ENCODE measurements at regions not wholly inside any gene's neighbourhood (a gene's known extent, or its start where the extent isn't known, plus 50 kb on each side); places are given as distances from the start of the nearest gene placed in this dataset.

DNA sequence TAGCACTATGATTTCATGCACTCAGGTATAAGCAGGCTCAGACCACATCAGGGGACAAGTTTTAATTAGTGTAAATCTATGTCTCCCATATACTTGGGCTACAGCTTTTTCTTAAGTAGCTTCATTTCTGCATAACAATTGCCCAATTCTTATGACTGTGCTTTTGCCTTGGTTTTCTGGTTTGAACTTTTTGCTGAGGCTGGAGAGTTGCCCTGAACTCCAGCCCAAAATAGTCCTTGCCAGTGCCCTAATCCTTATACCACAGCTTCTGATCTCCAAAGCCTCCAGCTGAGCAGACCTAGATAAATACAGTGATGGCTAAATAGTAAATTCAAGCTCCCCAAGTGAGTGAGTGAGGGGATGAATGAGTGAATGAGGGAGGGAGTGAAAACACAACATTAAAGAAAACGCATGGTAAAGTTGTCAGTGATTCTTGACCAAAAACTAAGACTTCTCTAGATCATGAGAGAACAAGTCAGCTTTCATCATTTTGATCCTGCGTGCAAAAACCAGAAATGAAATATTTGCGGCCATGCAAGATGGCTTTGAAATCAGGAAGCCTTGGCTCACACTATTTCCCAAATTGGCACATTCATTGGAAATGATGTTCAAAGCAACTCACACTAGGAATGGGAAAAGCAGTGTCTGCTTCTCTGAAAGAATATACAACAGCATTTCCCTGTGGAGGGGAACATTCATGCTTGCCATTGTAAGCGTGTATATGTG is 437.1 kb upstream of the CTSO start:
- TF ChIP-seq EP300 (IDR thresholded peaks at IDR 0.05; ENCODE audit: borderline replicate concordance), result no peak
- TF ChIP-seq TEAD4 (IDR thresholded peaks at IDR 0.05), result no peak
- TF ChIP-seq NFIC (IDR thresholded peaks at IDR 0.05), result no peak
- TF ChIP-seq, protein P1, sequence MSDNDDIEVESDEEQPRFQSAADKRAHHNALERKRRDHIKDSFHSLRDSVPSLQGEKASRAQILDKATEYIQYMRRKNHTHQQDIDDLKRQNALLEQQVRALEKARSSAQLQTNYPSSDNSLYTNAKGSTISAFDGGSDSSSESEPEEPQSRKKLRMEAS (IDR thresholded peaks at IDR 0.05), result no peak
- TF ChIP-seq, protein P2, sequence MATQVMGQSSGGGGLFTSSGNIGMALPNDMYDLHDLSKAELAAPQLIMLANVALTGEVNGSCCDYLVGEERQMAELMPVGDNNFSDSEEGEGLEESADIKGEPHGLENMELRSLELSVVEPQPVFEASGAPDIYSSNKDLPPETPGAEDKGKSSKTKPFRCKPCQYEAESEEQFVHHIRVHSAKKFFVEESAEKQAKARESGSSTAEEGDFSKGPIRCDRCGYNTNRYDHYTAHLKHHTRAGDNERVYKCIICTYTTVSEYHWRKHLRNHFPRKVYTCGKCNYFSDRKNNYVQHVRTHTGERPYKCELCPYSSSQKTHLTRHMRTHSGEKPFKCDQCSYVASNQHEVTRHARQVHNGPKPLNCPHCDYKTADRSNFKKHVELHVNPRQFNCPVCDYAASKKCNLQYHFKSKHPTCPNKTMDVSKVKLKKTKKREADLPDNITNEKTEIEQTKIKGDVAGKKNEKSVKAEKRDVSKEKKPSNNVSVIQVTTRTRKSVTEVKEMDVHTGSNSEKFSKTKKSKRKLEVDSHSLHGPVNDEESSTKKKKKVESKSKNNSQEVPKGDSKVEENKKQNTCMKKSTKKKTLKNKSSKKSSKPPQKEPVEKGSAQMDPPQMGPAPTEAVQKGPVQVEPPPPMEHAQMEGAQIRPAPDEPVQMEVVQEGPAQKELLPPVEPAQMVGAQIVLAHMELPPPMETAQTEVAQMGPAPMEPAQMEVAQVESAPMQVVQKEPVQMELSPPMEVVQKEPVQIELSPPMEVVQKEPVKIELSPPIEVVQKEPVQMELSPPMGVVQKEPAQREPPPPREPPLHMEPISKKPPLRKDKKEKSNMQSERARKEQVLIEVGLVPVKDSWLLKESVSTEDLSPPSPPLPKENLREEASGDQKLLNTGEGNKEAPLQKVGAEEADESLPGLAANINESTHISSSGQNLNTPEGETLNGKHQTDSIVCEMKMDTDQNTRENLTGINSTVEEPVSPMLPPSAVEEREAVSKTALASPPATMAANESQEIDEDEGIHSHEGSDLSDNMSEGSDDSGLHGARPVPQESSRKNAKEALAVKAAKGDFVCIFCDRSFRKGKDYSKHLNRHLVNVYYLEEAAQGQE (IDR thresholded peaks at IDR 0.05; ENCODE audit: low read depth), result no peak
- TF ChIP-seq EGR1 (IDR thresholded peaks at IDR 0.05), result no peak
- TF ChIP-seq RAD21 (IDR thresholded peaks at IDR 0.05; ENCODE audit: low read depth), result no peak
- TF ChIP-seq, protein P3, sequence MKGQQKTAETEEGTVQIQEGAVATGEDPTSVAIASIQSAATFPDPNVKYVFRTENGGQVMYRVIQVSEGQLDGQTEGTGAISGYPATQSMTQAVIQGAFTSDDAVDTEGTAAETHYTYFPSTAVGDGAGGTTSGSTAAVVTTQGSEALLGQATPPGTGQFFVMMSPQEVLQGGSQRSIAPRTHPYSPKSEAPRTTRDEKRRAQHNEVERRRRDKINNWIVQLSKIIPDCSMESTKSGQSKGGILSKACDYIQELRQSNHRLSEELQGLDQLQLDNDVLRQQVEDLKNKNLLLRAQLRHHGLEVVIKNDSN (IDR thresholded peaks at IDR 0.05), result no peak
- no peak for TF ChIP-seq TAF1 (IDR thresholded peaks at IDR 0.05; ENCODE audit: low read depth)
- no peak for TF ChIP-seq FOXM1 (IDR thresholded peaks at IDR 0.05; ENCODE audit: borderline replicate concordance, low read depth)
- no peak for TF ChIP-seq YY1 (IDR thresholded peaks at IDR 0.05; ENCODE audit: low read depth)
- no peak for TF ChIP-seq ZBTB7A (IDR thresholded peaks at IDR 0.05; ENCODE audit: low read depth)
- TF ChIP-seq CEBPB (IDR thresholded peaks at IDR 0.05), result no peak

Measured in Ishikawa (cell line).